IPS DF 6.9 (cell line): ENCODE measurements at regions not wholly inside any gene's neighbourhood (a gene's known extent, or its start where the extent isn't known, plus 50 kb on each side); places are given as distances from the start of the nearest gene placed in this dataset.

ENCODE experiments used
- DNase-seq: peaks from one replicate; pipeline ENCODE4 v3.0.0-alpha.2; 2013; ENCODE audit warnings: low read depth, low spot score
- H3K27ac ChIP-seq: one replicate; pipeline ENCODE4 v1.5.1; 2013; ENCODE audit warnings: low read length, control low read depth
- H3K27me3 ChIP-seq: 2 replicates; pipeline ENCODE4 v1.6.1; 2013; ENCODE audit warnings: mild to moderate bottlenecking, low read length; ENCODE audit not compliant: control insufficient read depth, insufficient read depth
- H3K36me3 ChIP-seq: 2 replicates; pipeline ENCODE4 v1.6.1; 2013; ENCODE audit warnings: low read length; ENCODE audit not compliant: control insufficient read depth, insufficient read depth
- H3K4me1 ChIP-seq: 2 replicates; pipeline ENCODE4 v1.6.1; 2013; ENCODE audit warnings: low read length; ENCODE audit not compliant: control insufficient read depth, insufficient read depth
- H3K4me3 ChIP-seq: 2 replicates; pipeline ENCODE4 v1.5.1; 2013; ENCODE audit warnings: mild to moderate bottlenecking, low read length
- H3K9me3 ChIP-seq: 2 replicates; pipeline ENCODE4 v1.6.1; 2013; ENCODE audit warnings: low read length, inconsistent platforms; ENCODE audit not compliant: control insufficient read depth, insufficient read depth
- WGBS: extraction: QIAGEN DNeasy Blood & Tissue Kit; methylation state at CpG from one replicate; pipeline ENCODE4 v1.1.7; 2013; ENCODE audit warnings: mixed read lengths, missing lambda C conversion rate; ENCODE audit not compliant: insufficient read length, insufficient coverage; 5-methylcytosine and 5-hydroxymethylcytosine counted together

DNA sequence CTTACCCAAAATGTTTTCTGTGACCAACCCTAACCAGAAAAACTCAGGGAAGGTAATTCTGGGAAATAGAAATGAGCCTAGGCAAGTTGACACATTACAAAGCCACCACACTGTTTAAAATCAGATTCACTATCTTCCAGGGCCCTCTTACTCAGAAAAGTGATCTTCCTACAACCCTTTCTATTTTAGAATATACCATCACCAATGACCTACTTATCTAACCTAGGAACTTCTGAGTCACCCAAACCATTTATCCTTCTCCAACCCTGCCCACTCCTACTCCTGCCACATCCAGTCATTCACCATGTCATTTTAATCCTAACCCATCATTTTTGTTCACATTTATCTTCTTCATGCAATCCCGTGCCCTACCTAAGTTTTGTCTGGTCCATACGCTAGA is 89.9 kb downstream of the FTHL17 start:
- H3K4me3 ChIP-seq: no peak overlapping the region
- no peaks in the 10 kb centered on the region for H3K9me3 ChIP-seq
- H3K27ac ChIP-seq: no peak overlapping the region
- H3K27me3 ChIP-seq: no peaks in the 10 kb centered on the region
- WGBS: no CpG with 5 or more reads among the region's 2 CpGs
- H3K36me3 ChIP-seq: no peaks in the 10 kb centered on the region
- H3K4me1 ChIP-seq: no peaks in the 10 kb centered on the region
- DNase-seq: no peak

DNA sequence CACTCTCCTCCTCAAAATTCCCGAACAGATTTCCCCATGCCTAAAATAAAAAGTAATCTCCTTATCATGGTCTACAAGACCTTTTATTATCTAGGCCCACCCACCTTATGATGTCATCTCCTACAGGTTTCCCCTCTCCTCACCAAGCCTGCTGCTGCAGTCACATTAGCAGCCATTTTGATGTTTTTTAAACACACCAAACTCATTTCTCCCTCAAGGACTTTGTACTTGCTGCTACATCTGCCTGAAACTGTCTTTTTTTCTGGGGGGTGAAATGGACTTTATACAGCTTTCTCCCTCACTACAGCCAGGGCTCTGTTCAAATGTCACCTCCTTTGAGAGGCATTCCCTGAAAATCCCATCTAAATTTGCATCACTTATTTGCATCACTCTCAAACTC is 90.2 kb upstream of the TAB3 start:
- no CpG with 5 or more reads among the region's 1 CpG for WGBS
- peaks cover 2% of the 10 kb centered on the region; the same call in 1 of the 2 replicates for H3K4me1 ChIP-seq

DNA sequence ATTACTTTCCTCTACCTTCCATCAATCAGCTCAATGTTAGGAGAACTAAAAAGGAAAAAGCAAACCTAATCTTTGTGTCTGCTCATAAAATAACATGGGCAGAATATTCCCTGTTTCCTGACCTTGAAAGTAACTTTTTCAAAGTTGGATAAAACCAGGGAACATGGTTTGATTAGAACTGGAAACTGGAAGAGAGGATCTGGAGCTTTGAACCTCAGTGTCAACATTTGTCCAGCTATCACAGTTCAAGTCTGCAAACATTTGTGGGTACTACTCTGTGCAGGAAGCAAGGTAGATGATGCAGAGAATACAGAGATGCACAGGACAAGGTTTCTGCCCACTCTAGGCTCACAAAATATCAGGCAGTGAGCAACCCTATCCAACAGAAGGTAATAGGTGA is 86.4 kb upstream of the TAB3 start:
- Histone ChIP-seq H3K9me3 (no peaks in the 10 kb centered on the region), H3K4me1 (peaks cover 2% of the 10 kb centered on the region; the same call in 1 of the 2 replicates), H3K27me3 (no peaks in the 10 kb centered on the region; the same call in 1 of the 2 replicates)

More for the DNA sequence above, 90.2 kb upstream of the TAB3 start:
- H3K4me3 ChIP-seq: no peak overlapping the region
- no peak overlapping the region for H3K27ac ChIP-seq
- no peak for DNase-seq
- no peaks in the 10 kb centered on the region for H3K36me3 ChIP-seq
- no peaks in the 10 kb centered on the region for H3K9me3 ChIP-seq
- no peaks in the 10 kb centered on the region for H3K27me3 ChIP-seq

DNA sequence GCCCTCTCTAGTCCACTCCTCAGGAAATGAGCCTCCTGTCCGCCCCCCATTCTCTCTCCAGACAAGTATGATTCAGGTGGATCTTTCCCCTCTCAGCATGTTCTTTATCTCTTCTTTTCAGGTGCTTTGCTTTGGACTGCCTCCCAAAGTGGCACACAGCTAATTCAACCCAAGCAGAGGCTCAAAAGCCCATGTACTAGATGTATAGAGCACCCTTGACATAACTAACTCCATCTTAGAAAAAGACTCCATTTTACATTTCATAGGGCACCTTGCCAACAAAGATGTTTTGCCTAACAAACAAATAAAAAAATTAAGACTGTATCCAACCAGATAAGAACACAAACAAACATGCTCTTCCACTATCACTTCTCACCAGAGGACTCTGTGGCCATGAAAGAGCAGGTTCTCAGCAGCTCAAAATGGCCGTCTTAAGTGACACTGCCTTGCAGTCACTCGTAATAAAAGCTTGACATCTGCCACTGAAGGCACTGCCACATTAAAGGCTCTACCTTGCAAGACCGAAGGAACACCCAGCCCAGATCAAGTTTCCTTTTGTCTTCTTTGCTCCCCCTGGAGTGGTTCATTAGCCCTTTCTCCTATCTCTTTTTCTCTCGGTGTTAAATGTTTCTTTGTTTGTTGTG is 84.9 kb upstream of the TAB3 start:
- no peaks in the 10 kb centered on the region for H3K36me3 ChIP-seq
- H3K27ac ChIP-seq: no peak overlapping the region
- no peaks in the 10 kb centered on the region for H3K9me3 ChIP-seq
- WGBS: no CpG with 5 or more reads among the region's 5 CpGs
- H3K27me3 ChIP-seq: no peaks in the 10 kb centered on the region; the same call in 1 of the 2 replicates
- DNase-seq: peak; percentile 2
- no peak overlapping the region for H3K4me3 ChIP-seq
- peaks cover 2% of the 10 kb centered on the region; the same call in 1 of the 2 replicates for H3K4me1 ChIP-seq

More for the DNA sequence above, 86.4 kb upstream of the TAB3 start:
- H3K4me3 ChIP-seq: no peak overlapping the region
- no peaks in the 10 kb centered on the region for H3K36me3 ChIP-seq
- no peak overlapping the region for H3K27ac ChIP-seq
- DNase-seq: no peak

DNA sequence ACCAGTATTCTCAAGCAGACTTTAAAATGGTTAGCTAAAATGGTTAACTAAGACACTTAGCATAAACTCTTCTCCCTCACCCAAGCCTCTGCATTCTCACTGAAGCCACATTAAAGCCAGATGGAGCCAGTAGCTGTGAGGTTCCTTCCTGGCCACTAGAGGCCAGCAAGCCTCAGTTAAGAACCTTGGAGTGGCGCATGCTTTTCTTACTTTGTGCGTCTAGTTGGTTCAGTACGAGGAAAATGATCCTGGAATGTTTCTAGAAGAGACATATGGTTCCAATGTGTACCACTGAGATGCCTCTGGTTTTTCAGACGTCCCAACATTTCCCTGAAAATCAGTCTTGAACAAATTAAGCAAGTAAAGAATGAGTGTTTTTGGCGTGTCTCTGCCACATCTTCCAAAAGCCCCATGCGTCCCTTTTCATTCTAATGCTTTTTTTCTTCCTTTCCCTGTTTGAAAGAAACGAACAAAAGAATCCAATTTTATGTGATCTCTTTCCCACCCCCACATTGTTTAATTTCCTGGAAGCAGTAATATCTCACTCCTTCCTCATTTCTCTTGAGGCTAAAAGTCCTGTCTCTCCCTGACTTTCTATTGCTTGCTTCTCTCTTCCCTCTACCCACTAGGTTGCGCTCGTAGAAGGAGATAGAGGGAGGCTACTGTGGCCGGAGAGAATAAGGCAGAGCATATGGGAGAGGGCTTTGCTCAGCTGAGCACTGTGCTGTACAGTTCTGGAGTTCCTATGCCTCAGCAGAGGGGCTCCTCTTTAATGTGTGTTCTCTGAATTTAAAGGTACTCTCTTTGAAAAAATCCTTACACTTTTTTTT is 82.9 kb upstream of the TAB3 start:
- no peaks in the 10 kb centered on the region for H3K9me3 ChIP-seq
- DNase-seq: peak; percentile 1
- WGBS: no CpG with 5 or more reads among the region's 10 CpGs
- H3K27me3 ChIP-seq: no peaks in the 10 kb centered on the region; the same call in 1 of the 2 replicates
- H3K36me3 ChIP-seq: no peaks in the 10 kb centered on the region
- no peak overlapping the region for H3K27ac ChIP-seq
- H3K4me3 ChIP-seq: no peak overlapping the region
- peaks cover 2% of the 10 kb centered on the region; the same call in 1 of the 2 replicates for H3K4me1 ChIP-seq

DNA sequence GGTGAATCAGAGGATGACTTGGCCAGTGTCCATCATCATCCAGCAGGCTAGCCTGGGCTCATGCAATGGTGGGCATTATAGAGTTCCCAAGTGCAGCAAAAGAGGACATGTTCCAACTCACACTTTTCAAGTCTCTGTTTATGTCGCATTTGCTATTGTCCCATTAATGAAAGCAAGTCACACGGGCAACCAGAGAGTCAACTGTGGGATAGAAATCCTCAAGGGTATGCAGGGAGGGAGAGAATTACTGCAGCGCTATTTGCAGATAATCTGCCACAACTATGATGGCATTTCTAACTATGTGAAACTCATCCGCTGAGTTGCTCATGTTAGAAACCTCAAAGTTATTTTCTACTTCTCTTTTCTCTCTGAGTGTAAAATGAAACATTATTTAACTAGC is 78.5 kb upstream of the TAB3 start:
- H3K36me3 ChIP-seq: no peaks in the 10 kb centered on the region
- H3K9me3 ChIP-seq: no peaks in the 10 kb centered on the region
- H3K4me1 ChIP-seq: no peaks in the 10 kb centered on the region
- no CpG with 5 or more reads among the region's 4 CpGs for WGBS
- H3K4me3 ChIP-seq: no peak overlapping the region
- no peak overlapping the region for H3K27ac ChIP-seq
- no peaks in the 10 kb centered on the region; the same call in 1 of the 2 replicates for H3K27me3 ChIP-seq
- DNase-seq: no peak

DNA sequence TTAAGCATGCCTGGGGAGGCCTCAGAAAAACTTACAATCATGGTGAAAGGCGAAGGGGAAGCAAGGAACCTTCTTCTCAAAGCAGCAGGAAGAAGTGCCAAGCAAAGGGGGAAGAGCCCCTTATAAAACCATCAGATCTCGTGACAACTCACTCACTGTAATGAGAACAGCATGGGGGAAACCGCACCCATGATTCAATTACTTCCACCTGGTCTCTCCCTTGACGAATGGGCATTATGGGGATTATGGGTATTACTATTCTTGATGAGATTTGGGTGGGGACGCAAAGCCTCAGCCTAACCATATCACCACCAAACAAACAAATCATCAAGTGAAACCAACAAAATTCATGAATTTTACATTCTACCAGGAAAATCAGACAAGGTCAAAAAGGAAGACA is 76.7 kb upstream of the TAB3 start:
- no CpG with 5 or more reads among the region's 5 CpGs for WGBS
- Histone ChIP-seq H3K36me3 (no peaks in the 10 kb centered on the region), H3K9me3 (no peaks in the 10 kb centered on the region)

DNA sequence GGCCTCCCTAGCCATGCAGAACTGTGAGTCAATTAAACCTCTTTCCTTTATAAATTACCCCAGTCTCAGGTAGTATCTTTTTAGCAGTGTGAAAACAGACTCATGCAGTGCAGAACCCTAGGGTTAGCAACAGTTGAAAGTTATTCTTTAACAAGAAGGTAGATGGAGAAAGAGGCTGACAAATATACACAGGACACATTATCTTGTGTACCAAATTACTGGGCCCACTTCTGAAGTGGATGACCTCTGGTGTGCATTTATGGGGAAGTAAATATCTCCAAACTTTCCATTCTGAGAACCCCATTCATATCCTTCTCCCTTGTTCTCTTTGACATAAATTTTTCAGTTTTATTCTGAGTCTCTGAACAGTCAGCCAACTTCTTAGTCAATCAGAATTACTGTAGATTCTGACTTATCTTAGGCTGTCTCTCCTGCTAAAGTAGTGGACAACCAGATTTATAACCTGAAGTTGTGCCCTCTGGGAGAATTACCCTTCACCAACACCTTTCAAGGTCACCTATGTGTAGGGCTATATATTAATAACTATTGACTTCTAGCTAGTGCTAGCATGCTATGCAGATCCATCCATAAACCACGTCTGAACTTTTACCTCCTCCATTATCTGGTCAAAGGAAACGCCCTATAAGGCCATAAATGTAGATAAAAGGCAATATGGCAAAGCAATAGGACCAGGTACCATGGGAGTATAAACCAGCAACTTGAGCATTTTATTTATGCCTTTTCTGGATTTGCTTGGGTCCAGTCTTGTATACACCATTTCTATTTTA is 72.5 kb upstream of the TAB3 start:
- no peaks in the 10 kb centered on the region for H3K9me3 ChIP-seq
- no peak for DNase-seq
- no CpG with 5 or more reads among the region's 2 CpGs for WGBS
- H3K4me1 ChIP-seq: no peaks in the 10 kb centered on the region
- H3K36me3 ChIP-seq: no peaks in the 10 kb centered on the region
- no peaks in the 10 kb centered on the region for H3K27me3 ChIP-seq
- H3K27ac ChIP-seq: no peak overlapping the region
- H3K4me3 ChIP-seq: no peak overlapping the region

More for the DNA sequence above, 76.7 kb upstream of the TAB3 start:
- Histone ChIP-seq H3K27me3 (no peaks in the 10 kb centered on the region), H3K4me3 (no peak overlapping the region), H3K4me1 (no peaks in the 10 kb centered on the region), H3K27ac (no peak overlapping the region)
- no peak for DNase-seq

DNA sequence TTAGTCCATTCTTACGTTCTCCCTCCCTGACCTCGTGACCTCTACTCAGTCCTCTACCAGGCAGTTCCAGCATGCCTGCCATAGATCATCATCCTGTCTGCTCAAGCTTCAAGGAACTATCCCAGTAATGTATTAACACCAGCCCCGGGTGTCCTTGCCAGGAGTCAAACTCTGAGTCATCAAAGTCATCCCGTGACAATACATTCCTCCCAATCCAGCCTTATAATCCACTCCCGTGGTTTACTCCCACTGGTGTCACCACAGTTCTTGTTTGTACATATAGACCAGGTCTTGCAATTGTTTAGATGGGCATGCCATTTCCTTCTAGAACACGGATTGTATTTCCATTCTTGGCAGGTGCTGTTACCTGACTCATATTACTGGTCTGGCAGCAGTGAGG is 68.7 kb upstream of the TAB3 start:
- WGBS: no CpG with 5 or more reads among the region's 6 CpGs
- H3K27me3 ChIP-seq: no peaks in the 10 kb centered on the region

DNA sequence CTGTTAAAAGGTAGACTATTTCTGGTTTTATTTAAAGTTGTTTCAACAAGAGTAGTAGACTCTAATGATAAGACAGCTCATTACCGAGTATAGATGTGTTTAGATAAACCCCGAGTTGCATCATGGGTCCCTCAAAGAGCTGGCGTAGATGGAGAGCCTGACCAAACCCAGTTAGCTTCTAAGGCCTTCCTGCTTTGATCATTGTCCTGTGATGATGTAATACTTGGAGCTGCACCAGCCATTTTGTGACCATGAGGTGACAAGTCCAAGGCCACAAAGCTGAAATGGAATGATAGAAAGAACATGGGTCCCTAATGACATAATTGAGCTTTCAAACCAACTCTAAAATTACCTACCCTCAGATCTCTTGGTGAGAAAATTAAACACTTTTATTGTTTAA is 66.6 kb upstream of the TAB3 start:
- H3K9me3 ChIP-seq: no peaks in the 10 kb centered on the region
- no peak overlapping the region for H3K27ac ChIP-seq
- WGBS: no CpG with 5 or more reads among the region's 3 CpGs
- no peaks in the 10 kb centered on the region for H3K36me3 ChIP-seq
- H3K4me1 ChIP-seq: no peaks in the 10 kb centered on the region
- H3K27me3 ChIP-seq: no peaks in the 10 kb centered on the region
- no peak for DNase-seq
- H3K4me3 ChIP-seq: no peak overlapping the region

More for the DNA sequence above, 68.7 kb upstream of the TAB3 start:
- Histone ChIP-seq H3K4me3 (no peak overlapping the region), H3K9me3 (no peaks in the 10 kb centered on the region), H3K4me1 (no peaks in the 10 kb centered on the region), H3K27ac (no peak overlapping the region), H3K36me3 (no peaks in the 10 kb centered on the region)
- no peak for DNase-seq
